ENCODE measurements at regions not wholly inside any gene's neighbourhood (a gene's known extent, or its start where the extent isn't known, plus 50 kb on each side); places are given as distances from the start of the nearest gene placed in this dataset.
"Not testable (repeated sequence)": the region's sequence is repeated elsewhere in the genome, so short reads cannot be mapped to it uniquely, and the experiment has no call there.

DNA sequence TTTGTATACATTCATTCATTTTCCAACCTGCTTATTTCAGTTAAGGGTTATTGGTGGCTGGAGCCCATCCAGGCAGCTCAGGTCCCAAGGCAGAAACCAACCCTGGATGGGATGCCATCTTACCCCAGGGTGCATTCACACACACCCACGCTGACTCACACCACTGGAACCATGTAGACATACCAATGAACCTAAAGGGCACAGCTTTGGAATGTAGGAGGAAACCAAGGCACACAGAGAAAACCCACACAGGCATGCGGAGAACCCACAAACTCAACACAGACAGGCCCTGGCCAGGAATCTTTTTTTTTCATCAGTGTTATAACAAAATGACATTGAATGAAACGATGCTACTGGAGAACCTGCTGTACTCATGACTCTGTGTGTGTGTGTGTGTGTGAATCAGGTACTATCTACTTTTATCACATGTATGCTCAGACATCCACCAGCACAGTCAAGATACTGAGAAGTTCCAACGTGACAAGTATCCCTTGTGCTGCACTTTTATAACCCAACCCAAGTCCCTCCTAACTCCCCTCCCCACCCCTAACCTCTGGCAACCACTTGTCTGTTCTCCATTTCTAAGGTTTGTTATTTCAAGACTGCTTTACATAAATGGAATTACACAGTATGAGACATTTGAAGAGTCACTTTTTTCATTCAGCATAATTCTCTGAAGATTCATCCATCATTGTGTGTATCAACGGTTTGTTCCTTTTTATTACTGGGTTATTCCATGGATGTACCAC is 286.8 kb upstream of the PLD5 start:
- Histone ChIP-seq H3K27me3 (ENCODE audit: control insufficient read depth in 3 of 3, insufficient read depth in 3 of 3, low read depth in 1 of 3, low read length in 3 of 3) (no peaks in the 10 kb centered on the region), H3K4me1 (ENCODE audit: control insufficient read depth in 2 of 2, insufficient read depth in 1 of 2, low read depth in 1 of 2, low read length in 2 of 2) (no peaks in the 10 kb centered on the region), H3K18ac (ENCODE audit: low read length) (no peak overlapping the region), H2AK5ac (ENCODE audit: low read depth, low read length) (no peak overlapping the region), H2BK5ac (ENCODE audit: low read length) (no peak overlapping the region), H2BK15ac (ENCODE audit: low read length) (no peak overlapping the region), H3K4me3 (ENCODE audit: low read length in 2 of 2) (no peak overlapping the region), H3K79me1 (ENCODE audit: low read depth, low read length) (no peaks in the 10 kb centered on the region), H3K23ac (ENCODE audit: low read depth, low read length, poor library complexity) (no peak overlapping the region), H2BK12ac (ENCODE audit: low read length) (no peak overlapping the region), H3K4ac (ENCODE audit: low read length) (no peak overlapping the region), H2AFZ (ENCODE audit: low read length) (no peak overlapping the region), H3K36me3 (replicated peaks in 1 of 2; ENCODE audit: control insufficient read depth in 2 of 2, insufficient read depth in 2 of 2, low read length in 2 of 2) (no peaks in the 10 kb centered on the region), H2BK120ac (ENCODE audit: low read depth, low read length) (no peak overlapping the region), H3K9me3 (replicated peaks in 1 of 2; ENCODE audit: control insufficient read depth in 2 of 2, insufficient read depth in 1 of 2, low read depth in 1 of 2, low read length in 2 of 2) (no peaks in the 10 kb centered on the region), H3K9ac (ENCODE audit: low read depth, low read length, poor library complexity) (no peak overlapping the region), H3K14ac (ENCODE audit: low read length) (no peak overlapping the region), H4K91ac (ENCODE audit: low read depth, low read length, poor library complexity) (no peak overlapping the region), H3K27ac (replicated peaks; ENCODE audit: low read length) (no peak overlapping the region), H4K8ac (ENCODE audit: low read depth, low read length) (no peak overlapping the region), H3K4me2 (ENCODE audit: insufficient read depth, low read length, poor library complexity, severe bottlenecking) (no peak overlapping the region)
- no peak for DNase-seq (ENCODE audit: low spot score)
- WGBS, 2 donors (ENCODE audit: extremely low coverage in 2 of 2, insufficient read length in 2 of 2, insufficient replicate concordance in 1 of 2) = no CpG with 5 or more reads among the region's 5 CpGs

DNA sequence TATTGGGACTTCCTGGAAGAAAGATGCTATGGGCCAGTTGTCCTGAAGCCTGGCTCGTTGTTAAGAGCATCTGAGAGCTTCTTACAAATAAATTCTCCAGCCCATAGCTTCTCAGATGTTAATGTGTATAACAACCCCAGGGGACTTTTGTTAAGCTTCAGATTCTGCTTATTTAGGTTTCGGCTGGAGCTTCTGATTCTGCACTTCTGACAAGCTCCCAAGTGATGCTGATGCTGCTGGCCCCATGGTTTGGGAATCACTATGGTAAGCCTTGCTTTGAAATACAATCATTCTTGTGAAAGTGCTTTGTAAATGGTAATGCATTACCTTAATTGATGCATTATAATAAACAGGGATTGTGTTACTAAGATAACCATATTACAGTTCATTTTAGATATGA is 281.8 kb upstream of the PLD5 start:
- H3K9me3 ChIP-seq (replicated peaks in 1 of 2; ENCODE audit: control insufficient read depth in 2 of 2, insufficient read depth in 1 of 2, low read depth in 1 of 2, low read length in 2 of 2) = no peaks in the 10 kb centered on the region
- no peaks in the 10 kb centered on the region for H3K36me3 ChIP-seq (replicated peaks in 1 of 2; ENCODE audit: control insufficient read depth in 2 of 2, insufficient read depth in 2 of 2, low read length in 2 of 2)
- no peak overlapping the region for H2BK5ac ChIP-seq (ENCODE audit: low read length)
- no peak overlapping the region for H3K18ac ChIP-seq (ENCODE audit: low read length)
- no peak overlapping the region for H3K9ac ChIP-seq (ENCODE audit: low read depth, low read length, poor library complexity)
- no peak overlapping the region for H3K4me3 ChIP-seq (ENCODE audit: low read length in 2 of 2)
- no peak overlapping the region for H2BK120ac ChIP-seq (ENCODE audit: low read depth, low read length)
- H3K4ac ChIP-seq (ENCODE audit: low read length) = no peak overlapping the region
- WGBS, 2 donors (ENCODE audit: extremely low coverage in 2 of 2, insufficient read length in 2 of 2, insufficient replicate concordance in 1 of 2) = no CpG with 5 or more reads among the region's 2 CpGs
- H4K91ac ChIP-seq (ENCODE audit: low read depth, low read length, poor library complexity) = no peak overlapping the region
- H3K14ac ChIP-seq (ENCODE audit: low read length) = no peak overlapping the region
- no peaks in the 10 kb centered on the region for H3K4me1 ChIP-seq (ENCODE audit: control insufficient read depth in 2 of 2, insufficient read depth in 1 of 2, low read depth in 1 of 2, low read length in 2 of 2)
- H3K4me2 ChIP-seq (ENCODE audit: insufficient read depth, low read length, poor library complexity, severe bottlenecking) = no peak overlapping the region
- H3K23ac ChIP-seq (ENCODE audit: low read depth, low read length, poor library complexity) = no peak overlapping the region
- no peaks in the 10 kb centered on the region for H3K79me1 ChIP-seq (ENCODE audit: low read depth, low read length)
- no peak overlapping the region for H3K27ac ChIP-seq (replicated peaks; ENCODE audit: low read length)
- no peak overlapping the region for H2BK15ac ChIP-seq (ENCODE audit: low read length)
- no peak overlapping the region for H4K8ac ChIP-seq (ENCODE audit: low read depth, low read length)
- no peak overlapping the region for H2AK5ac ChIP-seq (ENCODE audit: low read depth, low read length)
- no peak overlapping the region for H2AFZ ChIP-seq (ENCODE audit: low read length)
- H2BK12ac ChIP-seq (ENCODE audit: low read length) = no peak overlapping the region
- no peak for DNase-seq (ENCODE audit: low spot score)
- peaks cover 0 to 5% (median 0%) of the 10 kb centered on the region in 3 experiments for H3K27me3 ChIP-seq (ENCODE audit: control insufficient read depth in 3 of 3, insufficient read depth in 3 of 3, low read depth in 1 of 3, low read length in 3 of 3)

- H3K27me3 ChIP-seq (ENCODE audit: control insufficient read depth in 3 of 3, insufficient read depth in 3 of 3, low read depth in 1 of 3, low read length in 3 of 3); H2AFZ ChIP-seq (ENCODE audit: low read length); H3K27ac ChIP-seq (replicated peaks; ENCODE audit: low read length); H2BK15ac ChIP-seq (ENCODE audit: low read length); H4K8ac ChIP-seq (ENCODE audit: low read depth, low read length); H3K23ac ChIP-seq (ENCODE audit: low read depth, low read length, poor library complexity); H3K9ac ChIP-seq (ENCODE audit: low read depth, low read length, poor library complexity); H4K91ac ChIP-seq (ENCODE audit: low read depth, low read length, poor library complexity); H3K79me1 ChIP-seq (ENCODE audit: low read depth, low read length); H3K4me3 ChIP-seq (ENCODE audit: low read length in 2 of 2); H3K36me3 ChIP-seq (replicated peaks in 1 of 2; ENCODE audit: control insufficient read depth in 2 of 2, insufficient read depth in 2 of 2, low read length in 2 of 2); H2BK120ac ChIP-seq (ENCODE audit: low read depth, low read length); H3K14ac ChIP-seq (ENCODE audit: low read length); H3K4me1 ChIP-seq (ENCODE audit: control insufficient read depth in 2 of 2, insufficient read depth in 1 of 2, low read depth in 1 of 2, low read length in 2 of 2); H3K4ac ChIP-seq (ENCODE audit: low read length); H2AK5ac ChIP-seq (ENCODE audit: low read depth, low read length); H3K18ac ChIP-seq (ENCODE audit: low read length); H2BK12ac ChIP-seq (ENCODE audit: low read length); H3K9me3 ChIP-seq (replicated peaks in 1 of 2; ENCODE audit: control insufficient read depth in 2 of 2, insufficient read depth in 1 of 2, low read depth in 1 of 2, low read length in 2 of 2); H2BK5ac ChIP-seq (ENCODE audit: low read length); DNase-seq (ENCODE audit: low spot score); H3K4me2 ChIP-seq (ENCODE audit: insufficient read depth, low read length, poor library complexity, severe bottlenecking): not testable (repeated sequence)
- WGBS, 2 donors (ENCODE audit: extremely low coverage in 2 of 2, insufficient read length in 2 of 2, insufficient replicate concordance in 1 of 2) = no CpG with 5 or more reads among the region's 1 CpG
Observed at GRCh38 chr1:242805360-242805759, 280.9 kb upstream of the PLD5 start.

- Histone ChIP-seq H2BK5ac (ENCODE audit: low read length) (no peak overlapping the region), H2BK120ac (ENCODE audit: low read depth, low read length) (no peak overlapping the region), H3K4me1 (ENCODE audit: control insufficient read depth in 2 of 2, insufficient read depth in 1 of 2, low read depth in 1 of 2, low read length in 2 of 2) (no peaks in the 10 kb centered on the region), H3K27ac (replicated peaks; ENCODE audit: low read length) (no peak overlapping the region), H2BK15ac (ENCODE audit: low read length) (no peak overlapping the region), H4K8ac (ENCODE audit: low read depth, low read length) (no peak overlapping the region), H3K9ac (ENCODE audit: low read depth, low read length, poor library complexity) (no peak overlapping the region), H3K23ac (ENCODE audit: low read depth, low read length, poor library complexity) (no peak overlapping the region), H2AK5ac (ENCODE audit: low read depth, low read length) (no peak overlapping the region), H2BK12ac (ENCODE audit: low read length) (no peak overlapping the region), H4K91ac (ENCODE audit: low read depth, low read length, poor library complexity) (no peak overlapping the region), H3K79me1 (ENCODE audit: low read depth, low read length) (no peaks in the 10 kb centered on the region), H3K14ac (ENCODE audit: low read length) (no peak overlapping the region), H3K4me3 (ENCODE audit: low read length in 2 of 2) (no peak overlapping the region), H3K18ac (ENCODE audit: low read length) (no peak overlapping the region), H3K4ac (ENCODE audit: low read length) (no peak overlapping the region), H3K4me2 (ENCODE audit: insufficient read depth, low read length, poor library complexity, severe bottlenecking) (no peak overlapping the region), H3K9me3 (replicated peaks in 1 of 2; ENCODE audit: control insufficient read depth in 2 of 2, insufficient read depth in 1 of 2, low read depth in 1 of 2, low read length in 2 of 2) (no peaks in the 10 kb centered on the region), H3K36me3 (replicated peaks in 1 of 2; ENCODE audit: control insufficient read depth in 2 of 2, insufficient read depth in 2 of 2, low read length in 2 of 2) (no peaks in the 10 kb centered on the region), H2AFZ (ENCODE audit: low read length) (no peak overlapping the region), H3K27me3 (ENCODE audit: control insufficient read depth in 3 of 3, insufficient read depth in 3 of 3, low read depth in 1 of 3, low read length in 3 of 3) (peaks cover 0 to 5% (median 0%) of the 10 kb centered on the region in 3 experiments)
- no peak for DNase-seq (ENCODE audit: low spot score)
- WGBS, 2 donors (ENCODE audit: extremely low coverage in 2 of 2, insufficient read length in 2 of 2, insufficient replicate concordance in 1 of 2) = 100% methylated on average over 1 of the region's 5 CpGs; no CpG with 5 or more reads in 1 of the 2 donors
Observed at GRCh38 chr1:242802973-242803372, 278.5 kb upstream of the PLD5 start.
